ENCODE measurements at regions not wholly inside any gene's neighbourhood (a gene's known extent, or its start where the extent isn't known, plus 50 kb on each side); places are given as distances from the start of the nearest gene placed in this dataset.

DNA sequence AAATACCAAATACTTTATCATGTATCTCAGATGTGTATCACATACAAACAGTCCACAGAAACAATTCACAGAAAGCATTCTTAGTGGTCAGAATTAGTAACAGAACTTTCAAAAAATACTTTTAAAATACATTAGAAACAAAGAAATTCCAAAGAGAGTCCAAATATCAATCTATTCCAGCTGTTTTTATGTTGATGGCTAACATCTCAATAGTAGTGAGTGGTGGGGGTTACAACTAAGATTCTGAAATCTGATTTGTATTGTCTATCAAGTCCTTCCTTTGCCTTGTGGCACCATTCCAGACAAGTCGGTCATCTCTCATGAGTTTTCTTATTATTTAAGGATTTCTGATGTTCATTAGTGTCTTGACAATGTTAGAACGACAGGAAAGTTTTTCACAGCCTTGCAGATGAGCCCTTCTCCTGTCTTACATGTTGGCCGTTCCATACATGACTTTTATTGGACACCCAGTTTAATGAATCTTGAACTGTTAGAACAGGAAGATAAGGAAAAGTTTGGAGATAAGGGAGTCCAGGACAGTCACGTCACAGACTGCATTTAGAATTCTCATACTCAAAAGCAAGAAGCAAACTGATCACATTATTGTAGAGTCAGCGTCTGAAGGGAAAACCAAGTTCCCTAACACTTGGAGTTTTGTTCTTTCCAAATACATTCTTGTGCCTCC is 410.3 kb downstream of the PID1 start:
- DNase-seq, result no peak

DNA sequence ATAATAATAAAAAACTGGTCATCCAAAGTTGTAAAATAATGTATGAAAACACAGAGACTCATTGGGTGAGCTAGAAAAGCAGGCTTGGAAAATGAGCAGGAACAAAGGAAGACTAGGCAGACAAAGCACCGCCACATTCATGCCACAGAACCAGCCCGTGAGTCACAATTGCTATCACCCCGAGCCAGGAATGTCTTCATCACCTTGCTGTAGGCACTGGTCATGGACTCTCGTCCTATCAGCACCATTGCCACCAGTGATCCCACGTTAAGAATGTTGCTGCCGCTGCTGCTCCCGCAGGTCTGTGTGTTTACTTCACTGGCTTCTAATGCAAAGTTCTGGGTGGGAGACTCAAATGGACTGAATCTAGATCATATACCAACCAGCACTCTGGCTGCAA is 417.9 kb downstream of the PID1 start:
- DNase-seq, result no peak

DNA sequence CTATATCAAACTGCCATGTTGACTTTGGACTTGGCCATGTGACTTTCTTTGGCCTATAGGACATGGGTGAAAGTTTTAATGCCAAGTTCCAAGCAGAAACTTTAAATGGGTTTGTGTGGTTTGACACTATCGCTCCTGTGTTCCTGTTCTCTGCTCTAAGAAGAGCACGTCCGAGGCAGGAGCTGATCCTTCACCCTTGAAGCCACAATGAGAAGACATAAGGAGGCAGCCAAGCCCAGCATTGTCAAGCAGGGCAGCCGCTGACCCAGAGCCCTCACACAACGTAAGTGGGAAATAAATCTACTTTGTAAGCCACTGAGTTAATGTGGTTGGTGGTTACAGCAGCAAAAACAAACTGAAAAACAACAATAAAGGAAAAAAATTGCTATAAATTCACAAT is 422.4 kb downstream of the PID1 start:
- no peak for DNase-seq

DNA sequence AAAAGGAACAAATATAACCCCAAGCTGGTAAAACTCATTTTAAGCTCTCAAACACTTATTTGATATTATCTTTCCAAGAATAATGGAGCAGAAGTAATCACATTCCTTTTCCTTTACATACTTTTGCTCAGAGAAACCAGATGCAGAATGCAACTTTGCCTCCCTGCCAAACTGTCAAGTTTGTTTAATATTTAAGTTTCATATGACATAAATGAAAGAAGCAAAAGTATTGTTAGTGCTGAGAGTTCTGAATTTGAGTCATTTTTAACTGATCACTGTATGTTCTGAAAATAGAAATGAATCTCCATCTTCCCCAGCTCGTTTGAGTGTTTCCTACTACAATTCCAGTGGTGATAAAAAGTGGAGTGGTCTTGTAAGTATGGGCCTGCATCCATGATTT is 423.4 kb downstream of the PID1 start:
- no peak for DNase-seq

DNA sequence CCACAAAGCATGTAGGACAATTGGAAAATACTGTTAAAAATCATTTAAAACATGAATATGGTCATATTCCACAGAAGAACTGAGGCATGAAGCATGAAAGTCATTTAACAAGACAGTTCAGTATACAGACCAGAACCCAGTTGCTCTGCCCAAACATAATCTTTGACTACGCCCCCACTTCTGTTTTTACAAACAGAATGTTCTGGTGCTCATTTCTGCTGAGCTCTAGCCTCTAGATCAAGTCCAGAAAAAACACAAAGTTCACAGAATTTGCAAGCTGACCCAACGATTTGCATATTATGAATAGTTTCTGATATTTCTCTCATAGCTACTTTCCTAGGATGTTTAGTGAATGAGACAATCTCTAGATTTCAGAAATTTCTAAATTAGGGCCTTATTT is 424.9 kb downstream of the PID1 start:
- DNase-seq, result no peak

DNA sequence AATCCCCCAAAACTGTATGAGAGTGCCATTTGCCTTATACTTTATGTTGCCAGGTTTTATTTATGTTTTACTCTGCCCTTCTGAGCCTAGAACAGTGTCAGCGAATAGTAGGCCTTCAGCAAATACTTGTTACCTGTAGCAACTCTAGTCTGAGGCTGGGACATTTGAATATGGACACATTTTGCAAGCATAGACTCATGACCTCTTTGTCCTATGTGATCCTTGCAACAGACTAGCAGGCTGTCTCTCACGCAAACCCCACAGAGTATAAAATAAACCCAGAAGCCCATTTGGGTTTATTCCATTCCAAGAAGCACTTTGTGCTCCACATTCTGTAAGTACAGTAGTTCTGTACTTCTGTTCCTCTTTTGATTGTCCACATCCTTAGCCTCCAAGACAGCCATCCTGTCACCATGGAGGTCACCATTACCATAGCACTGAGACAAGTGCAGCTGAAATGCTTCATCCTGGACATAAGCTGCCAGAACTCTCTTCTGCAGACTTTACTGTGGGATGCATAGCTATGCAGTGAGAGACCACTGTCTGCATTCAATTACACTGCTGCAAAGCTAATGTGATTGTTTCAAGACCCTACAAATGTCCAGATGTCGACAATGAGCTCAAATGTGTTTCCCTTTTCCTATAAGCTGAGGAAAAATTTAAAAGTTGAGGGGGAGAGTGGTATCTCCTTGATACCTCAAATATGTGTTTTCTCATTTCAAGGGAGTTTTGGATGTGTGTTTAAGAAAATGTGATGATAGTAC is 425.7 kb downstream of the PID1 start:
- no peak for DNase-seq

DNA sequence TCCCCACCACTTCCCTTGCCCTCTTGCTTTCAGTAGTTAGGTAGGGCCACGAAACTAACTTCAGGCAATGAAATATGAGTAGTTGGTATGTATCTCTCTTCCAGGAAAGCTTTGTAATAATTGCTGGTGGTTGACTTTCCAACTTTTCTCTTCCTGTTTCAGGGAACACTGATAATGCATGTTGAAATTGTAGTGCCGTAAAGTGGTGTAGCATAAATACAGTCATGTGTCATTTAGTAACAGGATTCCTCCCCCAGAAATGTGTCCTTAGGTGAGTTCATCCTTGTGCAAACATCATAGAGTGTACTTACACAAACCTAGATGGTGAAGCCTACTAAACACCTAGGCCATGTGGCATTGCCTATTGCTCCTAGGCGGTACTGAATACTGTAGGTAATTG is 429.2 kb downstream of the PID1 start:
- DNase-seq, result no peak

DNA sequence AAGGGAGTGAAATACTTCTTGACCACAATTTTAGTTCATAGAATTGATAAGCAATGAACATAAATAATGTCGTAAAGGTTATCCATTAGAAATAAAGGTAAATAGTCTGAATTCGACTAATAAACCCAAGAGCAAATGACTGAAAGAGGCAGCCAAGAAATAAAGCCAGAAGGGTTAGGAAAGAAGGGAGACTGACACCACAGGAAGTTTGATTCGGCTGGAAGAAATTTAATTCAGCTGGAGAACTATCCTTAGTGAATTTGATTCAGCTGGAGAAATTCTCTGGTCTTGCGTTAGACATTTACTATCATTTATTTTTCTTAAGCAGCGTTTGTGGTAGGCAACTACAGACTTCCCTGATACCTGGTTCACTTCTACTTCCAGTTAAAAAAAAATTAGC is 429.6 kb downstream of the PID1 start:
- no peak for DNase-seq

DNA sequence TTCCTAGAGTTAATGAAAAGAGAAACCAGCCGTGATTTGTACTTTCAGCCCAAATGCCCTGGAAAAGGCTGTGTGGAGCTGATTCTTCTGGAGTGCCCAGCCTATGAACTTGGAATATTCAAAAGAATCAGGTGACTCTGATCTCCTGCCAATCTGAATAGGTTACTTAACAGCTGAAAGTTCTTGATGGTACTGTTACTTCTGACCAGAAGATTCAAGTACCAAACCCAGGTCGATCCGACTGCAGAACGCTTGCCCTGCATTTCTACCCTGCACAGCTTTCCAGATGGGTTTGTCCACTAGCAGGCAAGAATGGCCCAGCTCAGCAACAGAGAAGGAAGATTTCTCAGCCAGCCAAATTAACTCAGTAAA is 430.4 kb downstream of the PID1 start:
- DNase-seq, result no peak

DNA sequence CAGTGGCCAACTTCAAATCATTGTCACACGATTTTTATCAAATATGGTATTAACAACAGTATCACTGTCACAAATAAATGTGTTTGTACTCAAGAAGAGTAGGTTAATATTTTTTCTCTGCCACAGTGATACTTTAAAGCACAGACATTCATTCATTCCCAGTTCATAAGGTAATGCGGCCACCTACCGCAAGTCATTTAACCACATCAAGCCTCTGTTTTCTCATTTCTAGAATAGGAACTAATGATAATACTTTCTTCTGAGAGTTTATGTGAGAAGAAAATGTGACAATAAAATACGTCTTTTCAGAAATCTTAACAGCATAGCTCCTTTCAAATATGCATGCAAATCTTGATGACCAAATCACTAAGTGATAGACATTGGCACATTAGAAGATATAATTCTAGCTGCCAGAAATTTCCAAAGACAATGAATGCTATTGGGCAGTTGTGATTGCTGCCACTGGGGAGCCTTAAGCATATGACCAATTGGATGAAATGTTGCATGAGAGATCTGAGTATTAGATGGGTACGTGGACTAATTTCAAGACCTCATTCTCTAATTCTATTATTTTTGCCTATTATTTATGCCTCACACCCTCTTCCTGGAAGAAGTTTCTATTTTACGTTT is 430.9 kb downstream of the PID1 start:
- DNase-seq, result no peak

DNA sequence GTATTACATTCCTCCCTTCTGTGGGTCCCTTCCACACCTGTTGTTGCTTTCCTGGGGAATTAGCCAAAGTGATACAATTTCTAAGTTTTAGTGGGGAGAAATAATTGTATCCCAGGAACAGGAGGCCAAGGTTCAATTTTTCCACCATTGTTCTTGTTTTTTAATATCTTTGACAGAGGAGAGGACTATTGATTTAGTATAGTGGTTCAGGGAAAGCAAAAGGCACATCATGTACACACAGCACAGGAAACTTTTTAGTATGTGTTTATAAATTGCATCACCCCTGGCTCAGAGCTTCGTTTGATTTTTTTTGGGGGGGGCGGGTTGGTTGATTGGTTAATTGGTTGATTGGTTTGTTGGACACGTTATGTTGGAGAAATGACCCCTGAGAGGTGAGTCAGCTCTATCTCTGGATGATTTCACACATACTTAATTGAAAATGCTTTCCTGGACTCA is 431.6 kb downstream of the PID1 start:
- no peak for DNase-seq

DNA sequence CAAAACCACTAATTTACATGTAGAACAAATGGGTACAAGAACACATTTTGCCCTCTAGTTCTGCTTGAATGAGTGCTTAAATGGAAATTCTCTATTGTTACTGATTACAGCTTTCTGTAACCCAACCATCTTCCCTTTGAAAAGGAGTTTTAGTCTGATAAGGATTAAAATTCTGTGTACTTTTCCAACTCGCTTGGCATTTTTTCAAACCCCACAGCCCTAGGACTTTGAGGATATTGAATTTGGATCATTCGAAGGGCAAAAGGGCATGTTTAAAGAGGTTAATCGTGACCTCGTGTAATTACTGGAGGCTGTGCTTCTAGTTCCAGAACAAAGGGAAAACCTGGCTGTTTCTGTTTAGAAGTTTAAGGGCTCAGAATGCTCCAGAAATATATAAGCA is 432.3 kb downstream of the PID1 start:
- DNase-seq, result no peak

DNA sequence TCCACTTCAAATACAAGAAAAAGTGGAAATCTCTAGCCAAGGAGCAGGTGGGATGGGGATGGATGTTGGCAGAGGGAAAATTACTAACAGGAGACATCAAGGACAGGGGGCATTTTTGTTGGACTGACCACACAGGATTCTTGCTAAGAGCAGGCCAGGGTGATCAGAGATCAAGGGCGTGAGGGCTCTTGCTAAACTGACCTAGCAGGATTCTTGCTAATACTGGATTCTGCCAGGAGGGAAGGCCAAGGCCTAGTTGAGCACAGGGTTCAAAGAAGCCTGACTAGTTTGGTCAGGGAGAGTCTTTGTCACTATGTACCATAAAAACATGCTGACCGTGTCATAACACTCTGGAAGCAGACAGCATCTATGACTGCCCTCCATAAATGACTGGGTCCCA is 442.7 kb downstream of the PID1 start:
- no peak for DNase-seq

DNA sequence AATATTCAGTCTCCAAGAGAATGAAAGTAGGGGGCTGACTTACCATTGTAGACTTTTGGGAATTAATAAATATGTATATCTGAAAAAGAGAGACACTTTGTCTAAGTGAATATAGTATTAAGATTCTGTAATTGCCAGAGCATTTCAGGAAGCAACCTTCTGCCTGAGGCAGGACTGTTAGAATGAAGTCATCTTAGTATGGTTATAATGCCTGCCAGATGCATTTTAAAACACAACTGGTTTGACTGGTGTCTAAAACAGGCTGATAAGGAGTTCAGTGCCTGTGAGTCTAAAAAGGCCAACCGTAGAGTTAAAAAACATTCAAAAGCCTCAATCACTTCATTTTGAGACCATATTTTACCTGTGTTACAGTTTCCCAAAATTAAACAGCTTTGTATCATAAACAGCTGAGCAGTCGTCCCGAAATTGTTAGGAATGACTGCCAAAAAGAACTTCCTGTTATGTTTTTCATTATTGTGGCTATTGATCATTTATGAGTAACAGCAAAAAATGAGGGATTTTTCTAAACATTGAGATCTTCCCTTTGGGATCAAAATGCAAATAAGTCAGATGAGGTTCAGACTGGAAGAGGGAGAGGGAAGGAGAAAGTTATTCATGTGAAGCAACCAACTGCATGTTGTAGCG is 443.9 kb downstream of the PID1 start:
- no peak for DNase-seq

DNA sequence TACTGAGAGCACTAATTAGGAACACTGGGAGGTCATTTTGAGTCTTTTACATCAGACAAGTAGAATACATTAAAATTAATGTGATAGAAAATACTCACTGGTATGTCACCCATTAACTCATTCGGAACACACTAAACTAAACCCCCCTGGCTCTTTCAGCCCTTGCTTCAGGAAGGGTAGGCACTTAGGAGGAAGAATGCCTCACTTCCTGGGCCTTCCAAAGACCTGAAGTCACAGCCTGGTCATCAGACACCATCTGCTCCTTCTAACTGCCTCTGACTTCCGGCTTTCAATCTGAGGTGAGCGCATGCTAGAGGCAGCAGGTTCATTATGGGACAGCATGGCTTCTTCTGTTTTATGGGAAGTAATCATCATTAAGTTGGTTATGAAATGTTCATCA is 451.4 kb downstream of the PID1 start:
- DNase-seq, result no peak

DNA sequence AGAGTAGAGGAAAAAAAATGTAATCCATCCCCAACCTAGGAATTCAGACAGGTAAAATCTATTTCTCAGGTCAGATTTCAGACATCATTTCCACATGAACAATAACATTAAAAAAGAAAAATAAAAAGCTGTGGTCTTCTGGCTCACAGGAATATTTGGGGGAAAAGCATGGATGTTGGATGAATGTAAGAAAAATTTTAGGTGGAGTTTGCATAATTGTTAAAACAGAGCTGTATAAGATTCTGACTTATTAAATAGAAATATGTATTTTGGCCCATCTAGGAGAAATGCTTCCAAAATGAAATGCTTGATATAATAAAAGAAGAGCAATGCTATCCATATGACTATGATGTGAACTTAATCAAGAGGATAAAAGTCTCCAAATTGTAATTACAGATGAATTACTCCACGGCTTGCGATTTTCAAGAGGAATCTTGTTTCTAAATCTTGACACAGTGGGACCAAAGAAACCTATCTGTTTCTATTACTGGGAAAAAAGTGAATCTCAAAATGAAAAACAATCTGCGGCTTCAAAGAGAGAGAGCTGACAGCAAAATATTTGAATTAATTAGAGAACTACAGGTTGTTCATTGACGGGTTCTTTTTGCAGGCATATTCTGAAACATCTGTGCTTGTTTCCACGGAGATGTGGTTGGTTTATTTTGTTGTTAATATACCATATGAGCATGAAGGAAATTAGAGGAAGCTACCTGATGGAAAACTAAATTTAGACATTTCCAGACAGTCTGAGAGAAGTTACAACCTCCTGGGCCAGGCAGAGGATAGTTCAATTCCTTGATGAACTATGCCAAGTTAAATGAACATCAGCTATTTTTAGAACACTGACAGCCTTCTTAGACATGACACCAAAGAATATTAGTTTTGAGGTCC is 468.7 kb downstream of the PID1 start:
- no peak for DNase-seq

DNA sequence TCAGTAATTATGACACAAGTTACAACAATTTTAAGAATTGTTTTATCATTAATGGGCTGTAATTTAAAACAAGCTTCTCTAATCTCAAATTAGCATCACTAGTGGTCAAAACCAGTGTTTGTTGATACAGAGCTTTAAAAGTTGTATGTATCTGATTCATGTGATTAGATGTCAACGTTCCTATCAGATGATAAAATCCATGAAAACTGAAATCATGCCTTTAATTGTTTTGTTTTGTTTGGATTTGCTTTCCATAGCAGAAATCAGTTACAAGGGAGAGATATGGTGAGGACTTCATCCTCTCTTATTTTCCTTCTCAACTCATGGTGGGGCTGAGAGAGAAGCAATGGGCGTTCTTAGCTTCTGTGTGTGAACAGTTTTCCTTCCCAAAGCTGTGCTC is 469.6 kb downstream of the PID1 start:
- no peak for DNase-seq

DNA sequence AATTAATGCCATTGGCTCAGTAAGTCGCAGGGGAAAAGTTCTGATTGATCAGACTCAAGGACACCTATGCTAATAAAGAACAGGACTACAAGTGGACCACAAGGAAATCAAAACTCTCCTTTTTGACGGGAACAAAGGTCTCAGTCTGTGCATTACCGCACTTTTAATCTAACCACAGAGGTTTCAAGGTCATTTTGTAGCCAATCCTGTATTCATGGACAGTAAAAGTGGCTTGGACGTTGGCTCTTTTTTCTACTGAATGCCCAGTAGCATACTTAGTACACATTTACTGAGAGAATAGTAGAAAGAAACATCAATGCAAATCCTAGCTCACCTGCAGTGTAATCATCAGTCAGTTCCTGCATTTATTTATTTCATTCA is 471.9 kb downstream of the PID1 start:
- no peak for DNase-seq

DNA sequence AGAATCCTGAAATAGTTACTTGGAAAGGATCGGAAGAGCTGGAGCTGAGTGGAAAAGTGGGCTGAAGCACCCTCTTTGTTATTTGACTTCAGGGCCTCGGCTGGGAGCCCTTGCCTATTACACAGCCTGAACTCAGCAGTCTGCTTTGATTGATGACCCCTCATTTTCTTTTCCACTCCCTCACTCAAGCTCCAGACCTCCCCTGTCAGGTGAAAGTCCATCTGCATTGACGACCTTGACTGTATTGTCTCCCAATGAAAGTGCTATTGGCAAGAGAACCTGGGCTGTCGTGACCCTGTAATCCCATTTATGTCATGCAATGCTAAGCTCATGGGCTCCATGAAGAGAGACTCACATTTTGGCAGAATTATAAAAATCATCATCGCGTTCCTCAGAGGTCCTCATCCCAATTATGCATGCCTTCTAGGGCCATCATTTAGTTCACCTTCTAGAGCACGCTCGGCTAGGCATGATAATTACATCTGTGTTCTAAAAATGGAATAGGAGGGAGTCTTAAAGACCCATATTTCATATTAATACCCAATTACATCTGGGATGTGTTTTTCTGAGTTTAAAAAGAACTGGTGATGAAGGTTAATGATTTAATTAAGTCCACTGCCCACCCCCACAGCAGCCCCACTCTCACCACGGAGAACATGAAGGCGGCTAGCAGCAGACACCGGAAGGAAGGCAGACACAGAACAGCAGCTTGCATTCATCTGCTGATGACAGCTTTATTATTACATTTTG is 472.5 kb downstream of the PID1 start:
- no peak for DNase-seq

DNA sequence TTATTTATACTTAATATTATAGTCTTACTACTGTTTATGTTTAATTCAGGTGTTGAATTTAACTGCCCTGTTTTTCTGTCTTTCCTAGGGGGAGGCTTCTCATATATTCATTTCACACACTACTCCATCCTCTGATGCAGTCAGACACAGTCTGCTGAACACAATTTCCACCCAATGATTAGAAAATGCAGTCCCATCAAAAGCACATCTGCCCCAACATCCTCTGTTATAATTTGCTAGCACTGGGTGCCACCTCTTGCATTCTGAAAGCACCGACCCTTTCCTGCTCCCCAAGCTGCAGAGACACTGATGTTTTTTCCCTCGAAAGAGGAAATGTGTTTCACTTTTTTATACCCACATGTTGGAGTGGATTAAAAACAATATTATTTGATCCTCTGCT is 474.7 kb downstream of the PID1 start:
- no peak for DNase-seq

DNA sequence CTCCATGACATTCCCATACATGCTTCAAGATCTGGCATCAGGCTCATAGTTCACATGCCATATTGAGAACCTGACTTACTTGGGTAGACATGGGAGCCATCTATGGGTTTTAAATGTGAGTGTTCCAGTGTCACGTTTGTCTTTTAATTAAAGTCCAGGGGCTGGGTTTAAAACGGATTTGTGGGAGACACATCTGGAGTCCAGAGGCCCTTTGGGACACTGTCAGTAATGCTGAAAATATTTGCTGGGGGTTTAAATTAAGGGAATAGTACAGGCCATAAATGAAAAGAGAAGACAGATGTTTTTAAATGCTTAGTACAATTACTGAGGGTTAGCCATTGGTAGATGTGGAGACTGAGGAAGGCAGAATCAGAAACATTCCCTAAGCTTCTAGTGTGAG is 478.0 kb downstream of the PID1 start:
- DNase-seq, result no peak

DNA sequence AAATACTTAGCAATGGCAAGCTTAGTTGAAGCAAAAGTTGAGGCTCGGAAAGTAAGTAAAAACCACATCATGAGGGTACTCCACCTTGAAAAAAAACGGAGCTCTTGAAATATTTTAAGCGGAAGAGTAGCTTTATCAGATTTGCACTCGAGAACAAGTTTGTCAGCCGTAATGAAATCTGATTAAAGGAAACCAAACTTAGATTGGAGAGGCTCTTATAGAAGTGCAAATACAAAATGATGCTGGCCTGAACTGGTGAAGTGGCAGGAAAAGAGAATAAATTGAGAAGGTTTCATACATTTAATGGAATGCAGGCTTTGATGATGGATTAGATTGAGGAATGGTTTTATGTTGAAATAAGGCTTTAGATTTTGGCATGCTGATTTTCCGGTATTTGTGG is 484.2 kb downstream of the PID1 start:
- DNase-seq, result no peak
